Endothelial cell of umbilical vein (primary cell): ENCODE measurements at regions not wholly inside any gene's neighbourhood (a gene's known extent, or its start where the extent isn't known, plus 50 kb on each side); places are given as distances from the start of the nearest gene placed in this dataset.

Experiments
- BruUV-seq: library from RNA; stranded (reverse); fragments of 400-500 nt; replicated peaks from 2 replicates; lab custom pipeline; 2021; lab: Mats Ljungman, UMichigan
- CTCF ChIA-PET: fragments of 300-600, 350-600 bp; sonication (Branson Sonifier 250); formaldehyde crosslinking; loops from one replicate; lab custom pipeline; 2021; ENCODE audit warnings: antibody characterized with exemption, inconsistent platforms; lab: Charles Lee
- POLR2A ChIA-PET: fragments of 300-600, 350-600 bp; sonication (Branson Sonifier 250); formaldehyde crosslinking; loops from one replicate; lab custom pipeline; 2021; ENCODE audit warnings: antibody characterized with exemption, inconsistent platforms; lab: Charles Lee
- DNase-seq: peaks from one replicate; pipeline ENCODE4 v3.0.0-alpha.2; 2011; ENCODE audit warnings: low read depth, low spot score
- FAIRE-seq: peaks from 2 replicates; lab custom pipeline; 2011; peaks lifted over from hg19 to GRCh38; lab: Jason Lieb, UNC
- H2AFZ ChIP-seq: 2 replicates; pipeline ENCODE4 v1.6.0; 2012; ENCODE audit warnings: low read depth, low read length, control low read depth, inconsistent platforms
- H3K27ac ChIP-seq: 2 replicates; pipeline ENCODE4 v1.5.1; 2011; ENCODE audit warnings: low read depth, mild to moderate bottlenecking, control low read depth, low read length, moderate library complexity; ENCODE audit not compliant: insufficient read depth
- H3K27me3 ChIP-seq, 2 experiments: 2 replicates each; pipeline versions ENCODE4 v1.6.0 to v1.6.1; 2011; ENCODE audit warnings: low read length in 2 of 2, mixed read lengths in 1 of 2; ENCODE audit not compliant: control insufficient read depth in 2 of 2, insufficient read depth in 2 of 2
- H3K36me3 ChIP-seq, 2 experiments: 2 replicates in 1 of 2; 3 replicates in 1 of 2; pipeline ENCODE4 v1.5.1; 2011; ENCODE audit warnings: low read length in 2 of 2, mild to moderate bottlenecking in 1 of 2, moderate library complexity in 1 of 2; ENCODE audit not compliant: control insufficient read depth in 2 of 2, insufficient read depth in 2 of 2; ENCODE audit errors: extremely low read depth in 1 of 2
- H3K4me1 ChIP-seq: 3 replicates; pipeline ENCODE4 v1.5.1; 2011; ENCODE audit warnings: mild to moderate bottlenecking, low read length; ENCODE audit not compliant: control insufficient read depth, insufficient read depth; ENCODE audit errors: extremely low read depth
- H3K4me2 ChIP-seq: 2 replicates; pipeline ENCODE4 v1.6.1; 2011; ENCODE audit warnings: low read length, control low read depth, mixed read lengths; ENCODE audit not compliant: insufficient read depth
- H3K4me3 ChIP-seq, 3 experiments: fragments of 200-600 bp in 1 of 3; sonication (generic), shearing (Covaris generic) in 1 of 3; replicated peaks in 1 of 3; 2 replicates each; pipeline ENCODE4 v1.5.1; 2011 to 2016; ENCODE audit warnings: control low read depth in 3 of 3, low read length in 3 of 3, mild to moderate bottlenecking in 2 of 3, inconsistent platforms in 1 of 3, low read depth in 1 of 3, moderate library complexity in 1 of 3; ENCODE audit not compliant: insufficient read depth in 1 of 3
- H3K79me2 ChIP-seq: 2 replicates; pipeline ENCODE4 v1.6.0; 2012; ENCODE audit warnings: low read length, inconsistent platforms; ENCODE audit not compliant: control insufficient read depth, insufficient read depth
- H3K9ac ChIP-seq: replicated peaks from 2 replicates; pipeline ENCODE3; 2011; ENCODE audit warnings: low read length, control low read depth; ENCODE audit not compliant: insufficient read depth; ENCODE audit errors: extremely low read depth
- H3K9me1 ChIP-seq: replicated peaks from 3 replicates; pipeline ENCODE4 v1.6.0; 2011; ENCODE audit warnings: mild to moderate bottlenecking, low read length; ENCODE audit not compliant: control insufficient read depth, insufficient read depth; ENCODE audit errors: extremely low read depth
- H3K9me3 ChIP-seq: replicated peaks from 2 replicates; pipeline ENCODE4 v1.5.1; 2012; ENCODE audit warnings: low read length, inconsistent platforms; ENCODE audit not compliant: control insufficient read depth, insufficient read depth
- H4K20me1 ChIP-seq: replicated peaks from 2 replicates; pipeline ENCODE3; 2011; ENCODE audit warnings: mild to moderate bottlenecking, low read length; ENCODE audit not compliant: control insufficient read depth, insufficient read depth; ENCODE audit errors: extremely low read depth
- CTCF ChIP-seq, 2 donors: IDR thresholded peaks; 1 replicate in 1 of 2; 2 replicates in 1 of 2; pipeline ENCODE4 v1.5.1; 2011; ENCODE audit warnings: low read length in 2 of 2, mild to moderate bottlenecking in 2 of 2, moderate library complexity in 2 of 2, control low read depth in 1 of 2, inconsistent platforms in 1 of 2, low read depth in 1 of 2; ENCODE audit not compliant: insufficient read depth in 1 of 2; ENCODE audit errors: extremely low read depth in 1 of 2
- EZH2 ChIP-seq: IDR thresholded peaks from 2 replicates; pipeline ENCODE4 v1.6.1; 2012; ENCODE audit warnings: borderline replicate concordance, low read depth, mild to moderate bottlenecking, moderate library complexity, low read length, inconsistent platforms; ENCODE audit not compliant: severe bottlenecking
- FOS ChIP-seq: IDR thresholded peaks from 2 replicates; pipeline ENCODE4 v1.6.1; 2011; ENCODE audit warnings: mild to moderate bottlenecking, low read length, moderate library complexity, borderline replicate concordance; ENCODE audit not compliant: insufficient read depth
- JUN ChIP-seq: IDR thresholded peaks from 2 replicates; pipeline ENCODE4 v1.6.1; 2011; ENCODE audit warnings: borderline replicate concordance, low read depth; ENCODE audit not compliant: insufficient read length, insufficient read depth
- MYC ChIP-seq: IDR thresholded peaks from one replicate; pipeline ENCODE4 v1.6.1; 2011; ENCODE audit warnings: mild to moderate bottlenecking, low read depth, low read length
- POLR2A ChIP-seq: IDR thresholded peaks from 2 replicates; pipeline ENCODE4 v1.6.1; 2012; ENCODE audit warnings: low read depth, mild to moderate bottlenecking, control low read depth, low read length
- POLR2AphosphoS5 ChIP-seq: IDR thresholded peaks from 2 replicates; pipeline ENCODE4 v1.6.1; 2012; ENCODE audit warnings: low read depth, mild to moderate bottlenecking, control low read depth, low read length, moderate library complexity; ENCODE audit not compliant: insufficient read depth
- dilution Hi-C: fragments of 300-500 bp; cut with MboI; formaldehyde crosslinking; loops from one replicate; pipeline ENCODE4 v1.15.0; 2019; ENCODE audit warnings: low sequenced_read_pairs; ENCODE audit not compliant: extremely low pct_ligation_motif_present
- intact Hi-C: fragments of 100-400 bp; cut with micrococcal nuclease; formaldehyde crosslinking; loops from one replicate; pipeline ENCODE4 v1.10.0; 2022

GRCh38 chr2:7539760-7540159, 622.5 kb downstream of the RNF144A start:
- no peak overlapping the region for H3K9ac ChIP-seq
- FAIRE-seq: no peak
- no peak for DNase-seq
- POLR2A ChIA-PET: no interaction called here
- H3K9me3 ChIP-seq: no peaks in the 10 kb centered on the region
- CTCF ChIA-PET: no interaction called here
- no peaks in the 10 kb centered on the region for H3K36me3 ChIP-seq
- H4K20me1 ChIP-seq: no peaks in the 10 kb centered on the region
- no peak overlapping the region for H3K27ac ChIP-seq
- dilution Hi-C loops (no loop called here), intact Hi-C loops (no loop called here)
- H3K4me1 ChIP-seq: no peaks in the 10 kb centered on the region
- H3K4me3 ChIP-seq: no peak overlapping the region
- no peaks in the 10 kb centered on the region for H3K27me3 ChIP-seq
- H3K79me2 ChIP-seq: no peaks in the 10 kb centered on the region
- TF ChIP-seq FOS (no peak), MYC (no peak), EZH2 (no peak), JUN (no peak), CTCF (IDR thresholded peaks at IDR 0.05; ENCODE audit: extremely low read depth in 1 of 2, insufficient read depth in 1 of 2, low read depth in 1 of 2, low read length in 2 of 2) (no peak), POLR2AphosphoS5 (no peak), POLR2A (no peak)
- H2AFZ ChIP-seq: no peak overlapping the region
- no peak overlapping the region for H3K4me2 ChIP-seq
- no peaks in the 10 kb centered on the region for H3K9me1 ChIP-seq
- BruUV-seq: no TSS peak
